CD14-positive monocyte (primary cell): ENCODE measurements at regions not wholly inside any gene's neighbourhood (a gene's known extent, or its start where the extent isn't known, plus 50 kb on each side); places are given as distances from the start of the nearest gene placed in this dataset.

ENCODE experiments used
- DNase-seq, 3 donors: peaks; one replicate each; pipeline ENCODE4 v3.0.0-alpha.2; 2011 to 2022
- H2AFZ ChIP-seq: 2 replicates; pipeline ENCODE4 v1.6.0; 2012; ENCODE audit warnings: mild to moderate bottlenecking, low read depth, low read length, inconsistent platforms; ENCODE audit not compliant: insufficient read depth, poor library complexity, severe bottlenecking
- H3K27ac ChIP-seq, 2 donors: 1 replicate in 1 of 2; 2 replicates in 1 of 2; pipeline ENCODE4 v1.5.1; 2012 to 2013; ENCODE audit warnings: low read length in 2 of 2, control low read depth in 1 of 2, inconsistent platforms in 1 of 2, low read depth in 1 of 2, mild to moderate bottlenecking in 1 of 2
- H3K27me3 ChIP-seq, 2 donors: one replicate each; pipeline versions ENCODE4 v1.6.0 to v1.6.1; 2011 to 2013; ENCODE audit warnings: low read length in 2 of 2; ENCODE audit not compliant: control insufficient read depth in 2 of 2, insufficient read depth in 2 of 2
- H3K36me3 ChIP-seq, 2 donors: replicated peaks in 1 of 2; 1 replicate in 1 of 2; 2 replicates in 1 of 2; pipeline versions ENCODE4 v1.5.1 to v1.6.1; 2012 to 2013; ENCODE audit warnings: low read length in 2 of 2, control low read depth in 1 of 2, inconsistent platforms in 1 of 2, mild to moderate bottlenecking in 1 of 2; ENCODE audit not compliant: insufficient read depth in 2 of 2, control insufficient read depth in 1 of 2
- H3K4me1 ChIP-seq, 2 donors: 1 replicate in 1 of 2; 2 replicates in 1 of 2; pipeline versions ENCODE4 v1.5.1 to v1.6.1; 2012 to 2013; ENCODE audit warnings: low read length in 2 of 2, control low read depth in 1 of 2, inconsistent platforms in 1 of 2, mild to moderate bottlenecking in 1 of 2, moderate library complexity in 1 of 2; ENCODE audit not compliant: insufficient read depth in 2 of 2, control insufficient read depth in 1 of 2
- H3K4me2 ChIP-seq: replicated peaks from 2 replicates; pipeline ENCODE3; 2012; ENCODE audit warnings: low read length, moderate library complexity, mild to moderate bottlenecking; ENCODE audit not compliant: poor library complexity, severe bottlenecking; ENCODE audit errors: extremely low read depth
- H3K4me3 ChIP-seq, 3 experiments: fragments of 200-600 bp in 1 of 3; sonication (generic) in 1 of 3; replicated peaks in 1 of 3; 1 replicate in 2 of 3; 2 replicates in 1 of 3; pipeline ENCODE4 v1.5.1; 2011 to 2013; ENCODE audit warnings: low read length in 3 of 3, mild to moderate bottlenecking in 3 of 3, control low read depth in 2 of 3, low read depth in 2 of 3, inconsistent platforms in 1 of 3, moderate library complexity in 1 of 3
- H3K79me2 ChIP-seq: 2 replicates; pipeline ENCODE4 v1.6.0; 2012; ENCODE audit warnings: mild to moderate bottlenecking, control low read depth, inconsistent platforms, low read length, moderate library complexity; ENCODE audit not compliant: insufficient read depth
- H3K9ac ChIP-seq: 2 replicates; pipeline ENCODE4 v1.6.0; 2017; ENCODE audit warnings: low read length, mild to moderate bottlenecking; ENCODE audit not compliant: insufficient read depth, poor library complexity, severe bottlenecking
- H3K9me3 ChIP-seq, 2 donors: replicated peaks in 1 of 2; 1 replicate in 1 of 2; 2 replicates in 1 of 2; pipeline versions ENCODE4 v1.5.1 to v1.6.1; 2012 to 2013; ENCODE audit warnings: low read length in 2 of 2, control low read depth in 1 of 2; ENCODE audit not compliant: control insufficient read depth in 1 of 2, insufficient read depth in 1 of 2
- H4K20me1 ChIP-seq: 2 replicates; pipeline ENCODE4 v1.6.0; 2012; ENCODE audit warnings: mild to moderate bottlenecking, low read length, control low read depth, moderate library complexity; ENCODE audit not compliant: insufficient read depth
- H3K27ac Mint-ChIP-seq, 7 donors: one replicate each; pipeline ENCODE4 v1.8.0; 2020; ENCODE audit warnings: mild to moderate bottlenecking in 7 of 7, mixed read lengths in 7 of 7, moderate library complexity in 6 of 7, inconsistent platforms in 2 of 7
- H3K27me3 Mint-ChIP-seq, 3 donors: one replicate each; pipeline ENCODE4 v1.8.0; 2021 to 2022; ENCODE audit warnings: low read depth in 3 of 3, mild to moderate bottlenecking in 3 of 3, mixed read lengths in 3 of 3, moderate library complexity in 3 of 3, inconsistent platforms in 1 of 3
- H3K36me3 Mint-ChIP-seq, 2 donors: one replicate each; pipeline ENCODE4 v1.8.0; 2020; ENCODE audit warnings: mixed read lengths in 2 of 2, inconsistent platforms in 1 of 2, mild to moderate bottlenecking in 1 of 2
- H3K4me1 Mint-ChIP-seq: one replicate; pipeline ENCODE4 v1.8.0; 2020; ENCODE audit warnings: mild to moderate bottlenecking, mixed read lengths
- H3K4me3 Mint-ChIP-seq, 2 donors: one replicate each; pipeline ENCODE4 v1.8.0; 2020; ENCODE audit warnings: mild to moderate bottlenecking in 2 of 2, mixed read lengths in 2 of 2, moderate library complexity in 1 of 2
- H3K9me3 Mint-ChIP-seq, 7 donors: one replicate each; pipeline ENCODE4 v1.8.0; 2020 to 2022; ENCODE audit warnings: mixed read lengths in 7 of 7, mild to moderate bottlenecking in 6 of 7, moderate library complexity in 6 of 7, inconsistent platforms in 2 of 7
- WGBS: methylation state at CpG from one replicate; pipeline ENCODE4 v1.1.5; 2013; ENCODE audit warnings: missing lambda C conversion rate; ENCODE audit not compliant: insufficient coverage; 5-methylcytosine and 5-hydroxymethylcytosine counted together
- intact Hi-C, 2 donors: fragments of 100-400 bp; cut with micrococcal nuclease; formaldehyde crosslinking; loops; one replicate each; pipeline versions ENCODE4 v1.15.0 to v1.15.1; 2023
- TF ChIP-seq, protein P1 (sequence below): fragments of 200-600 bp; IDR thresholded peaks from one replicate; pipeline ENCODE4 v1.8.0; 2022; ENCODE audit warnings: antibody characterized with exemption, mild to moderate bottlenecking

DNA sequence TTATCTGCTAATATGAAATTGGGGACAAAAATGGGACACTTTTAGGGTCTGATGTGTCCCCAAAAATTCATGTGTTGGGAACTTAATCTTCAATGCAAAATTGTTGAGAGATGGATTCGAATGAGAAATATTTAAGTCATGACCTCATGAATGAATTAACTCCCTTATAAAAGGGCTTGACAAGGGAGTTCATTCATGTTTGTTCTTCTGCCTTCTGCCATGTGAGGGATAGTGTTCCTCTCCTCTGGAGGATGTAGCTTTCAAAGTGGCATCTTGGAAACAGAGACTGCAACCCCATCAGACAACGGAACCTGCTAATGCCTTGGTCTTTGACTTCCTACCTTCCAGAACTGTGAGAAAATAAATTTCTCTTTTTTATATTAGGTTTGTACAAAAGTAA is 89.2 kb upstream of the LINC00305 start:
- H3K79me2 ChIP-seq = no peaks in the 10 kb centered on the region
- H3K9me3 Mint-ChIP-seq = peaks cover 0 to 3% (median 0%) of the 10 kb centered on the region in 7 donors
- H3K36me3 Mint-ChIP-seq = no peaks in the 10 kb centered on the region
- no peaks in the 10 kb centered on the region for H3K4me1 Mint-ChIP-seq
- no peak overlapping the region for H3K27ac Mint-ChIP-seq
- DNase-seq = no peak
- TF ChIP-seq, protein P1, sequence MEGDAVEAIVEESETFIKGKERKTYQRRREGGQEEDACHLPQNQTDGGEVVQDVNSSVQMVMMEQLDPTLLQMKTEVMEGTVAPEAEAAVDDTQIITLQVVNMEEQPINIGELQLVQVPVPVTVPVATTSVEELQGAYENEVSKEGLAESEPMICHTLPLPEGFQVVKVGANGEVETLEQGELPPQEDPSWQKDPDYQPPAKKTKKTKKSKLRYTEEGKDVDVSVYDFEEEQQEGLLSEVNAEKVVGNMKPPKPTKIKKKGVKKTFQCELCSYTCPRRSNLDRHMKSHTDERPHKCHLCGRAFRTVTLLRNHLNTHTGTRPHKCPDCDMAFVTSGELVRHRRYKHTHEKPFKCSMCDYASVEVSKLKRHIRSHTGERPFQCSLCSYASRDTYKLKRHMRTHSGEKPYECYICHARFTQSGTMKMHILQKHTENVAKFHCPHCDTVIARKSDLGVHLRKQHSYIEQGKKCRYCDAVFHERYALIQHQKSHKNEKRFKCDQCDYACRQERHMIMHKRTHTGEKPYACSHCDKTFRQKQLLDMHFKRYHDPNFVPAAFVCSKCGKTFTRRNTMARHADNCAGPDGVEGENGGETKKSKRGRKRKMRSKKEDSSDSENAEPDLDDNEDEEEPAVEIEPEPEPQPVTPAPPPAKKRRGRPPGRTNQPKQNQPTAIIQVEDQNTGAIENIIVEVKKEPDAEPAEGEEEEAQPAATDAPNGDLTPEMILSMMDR = no peak
- no peaks in the 10 kb centered on the region for H3K27me3 ChIP-seq
- no peaks in the 10 kb centered on the region for H3K27me3 Mint-ChIP-seq
- no peak overlapping the region for H3K4me3 Mint-ChIP-seq
- H3K36me3 ChIP-seq = no peaks in the 10 kb centered on the region
- H3K4me3 ChIP-seq = no peak overlapping the region
- no peaks in the 10 kb centered on the region for H3K9me3 ChIP-seq
- intact Hi-C loops = no loop called here
- H4K20me1 ChIP-seq = no peaks in the 10 kb centered on the region
- no peak overlapping the region for H3K27ac ChIP-seq
- H2AFZ ChIP-seq = no peak overlapping the region
- no peak overlapping the region for H3K9ac ChIP-seq
- no peak overlapping the region for H3K4me2 ChIP-seq
- no peaks in the 10 kb centered on the region for H3K4me1 ChIP-seq
- WGBS = no CpG with 5 or more reads among the region's 2 CpGs

DNA sequence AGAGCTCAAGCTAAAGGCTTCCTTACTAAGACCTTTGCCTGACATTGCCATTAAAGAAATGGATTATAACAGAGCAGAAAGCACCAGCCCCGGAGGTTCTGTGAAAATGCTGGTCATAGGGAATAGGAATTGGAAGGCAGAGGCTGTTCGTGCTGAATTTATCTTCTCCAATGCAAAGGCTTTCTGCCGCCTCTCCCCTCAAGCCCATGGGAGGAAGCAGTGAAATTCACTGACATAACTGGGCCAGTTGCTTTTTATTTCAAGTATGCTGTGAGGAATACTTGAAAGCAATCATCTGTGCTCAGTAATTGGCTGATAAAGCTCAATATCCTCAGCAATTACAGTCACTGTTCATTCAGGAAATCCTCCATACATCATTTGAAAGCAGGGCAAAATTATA is 85.4 kb upstream of the LINC00305 start:
- Histone ChIP-seq H2AFZ (no peak overlapping the region), H3K27ac (no peak overlapping the region), H3K79me2 (no peaks in the 10 kb centered on the region), H4K20me1 (no peaks in the 10 kb centered on the region), H3K27me3 (no peaks in the 10 kb centered on the region), H3K4me1 (no peaks in the 10 kb centered on the region), H3K36me3 (no peaks in the 10 kb centered on the region), H3K9me3 (peaks cover 0 to 5% of the 10 kb centered on the region in 2 donors), H3K4me3 (no peak overlapping the region), H3K9ac (no peak overlapping the region), H3K4me2 (no peak overlapping the region)
- H3K36me3 Mint-ChIP-seq = no peaks in the 10 kb centered on the region
- intact Hi-C loops = no loop called here
- TF ChIP-seq, protein P1 = no peak
- no peak for DNase-seq
- no peak overlapping the region for H3K27ac Mint-ChIP-seq
- H3K9me3 Mint-ChIP-seq = peaks cover 3 to 12% (median 7%) of the 10 kb centered on the region in 7 donors
- no peaks in the 10 kb centered on the region for H3K27me3 Mint-ChIP-seq
- H3K4me1 Mint-ChIP-seq = no peaks in the 10 kb centered on the region
- H3K4me3 Mint-ChIP-seq = no peak overlapping the region
- no CpG with 5 or more reads among the region's 3 CpGs for WGBS
